ENCODE measurements at regions not wholly inside any gene's neighbourhood (a gene's known extent, or its start where the extent isn't known, plus 50 kb on each side); places are given as distances from the start of the nearest gene placed in this dataset.

DNA sequence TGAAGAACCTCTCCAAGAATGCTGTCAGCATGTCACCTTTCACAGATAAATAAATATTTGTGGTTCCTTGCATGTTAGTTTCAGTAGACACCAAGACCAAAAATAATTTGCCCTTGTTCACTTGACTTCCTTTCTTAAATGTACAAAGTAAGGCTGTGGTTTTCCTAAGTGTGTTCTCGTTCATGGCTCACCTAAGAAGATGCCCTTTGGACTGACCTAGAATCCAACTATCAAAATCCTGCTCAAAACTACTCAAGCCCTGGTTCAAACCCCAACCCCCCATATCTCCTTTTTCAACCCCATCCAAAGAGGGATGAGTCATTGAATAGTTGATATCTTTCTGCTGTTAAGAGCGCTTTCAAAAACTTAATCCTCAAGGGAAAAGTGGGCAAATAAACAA is 247.8 kb upstream of the ZNF507 start:
- no peak for DNase-seq (ENCODE audit: low read depth, low spot score)

DNA sequence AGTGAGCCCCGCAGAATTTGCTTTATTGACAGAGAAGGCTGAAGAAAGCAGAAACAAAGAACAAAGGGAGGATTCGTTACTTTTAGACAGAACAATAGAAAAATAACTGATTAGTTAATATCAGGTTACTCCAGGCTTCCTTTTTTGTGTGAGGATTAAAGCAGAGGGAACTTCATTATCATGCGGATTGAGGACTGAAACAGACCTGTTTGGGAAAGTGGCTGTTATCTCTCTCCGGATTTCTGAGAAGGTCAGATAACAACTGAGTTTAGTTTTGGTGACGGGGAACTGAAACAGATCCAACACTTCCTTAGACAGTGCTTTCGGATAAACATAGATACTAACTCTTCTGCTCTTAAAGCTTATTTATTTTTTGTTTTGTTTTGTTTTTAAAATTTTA is 246.4 kb upstream of the ZNF507 start:
- no peak for DNase-seq (ENCODE audit: low read depth, low spot score)

DNA sequence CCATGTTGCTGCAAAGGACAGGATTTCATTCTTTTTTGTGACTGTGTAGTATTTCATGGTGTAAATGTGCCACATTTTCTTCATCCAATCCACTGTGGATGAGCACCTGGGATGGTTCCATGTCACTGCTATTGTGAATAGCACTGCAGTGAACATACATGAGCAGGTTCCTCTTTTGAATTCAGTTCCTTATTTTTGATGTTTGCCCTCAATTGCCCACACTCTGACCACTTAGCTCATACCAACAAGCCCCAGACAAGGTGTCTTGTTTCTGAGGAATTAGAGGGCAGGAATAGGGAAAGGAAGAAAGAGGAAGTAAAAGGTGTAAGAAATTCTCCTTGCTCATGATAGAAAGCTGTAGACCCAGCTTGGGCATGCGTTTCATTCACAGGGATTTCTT is 244.2 kb upstream of the ZNF507 start:
- DNase-seq (ENCODE audit: low read depth, low spot score), result no peak

DNA sequence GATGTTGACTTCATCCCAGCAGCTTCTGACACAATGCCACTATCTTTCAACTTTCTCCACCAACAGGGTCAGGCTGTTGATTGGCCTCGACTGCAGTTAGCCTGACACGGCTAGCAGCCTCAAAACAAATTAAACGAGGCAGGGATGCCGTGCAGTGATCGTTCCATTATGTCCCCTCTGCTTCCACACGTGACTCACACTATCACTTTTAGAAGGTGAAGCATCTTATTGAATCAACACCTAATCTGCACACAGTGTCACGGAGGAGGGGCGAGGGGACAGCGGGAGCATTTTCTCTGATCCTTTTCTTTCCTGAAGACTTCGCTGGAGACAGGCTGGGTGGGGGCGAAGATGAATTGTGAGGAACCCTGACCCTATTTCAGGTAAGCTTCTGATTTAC is 241.9 kb upstream of the ZNF507 start:
- no peak for DNase-seq (ENCODE audit: low read depth, low spot score)

DNA sequence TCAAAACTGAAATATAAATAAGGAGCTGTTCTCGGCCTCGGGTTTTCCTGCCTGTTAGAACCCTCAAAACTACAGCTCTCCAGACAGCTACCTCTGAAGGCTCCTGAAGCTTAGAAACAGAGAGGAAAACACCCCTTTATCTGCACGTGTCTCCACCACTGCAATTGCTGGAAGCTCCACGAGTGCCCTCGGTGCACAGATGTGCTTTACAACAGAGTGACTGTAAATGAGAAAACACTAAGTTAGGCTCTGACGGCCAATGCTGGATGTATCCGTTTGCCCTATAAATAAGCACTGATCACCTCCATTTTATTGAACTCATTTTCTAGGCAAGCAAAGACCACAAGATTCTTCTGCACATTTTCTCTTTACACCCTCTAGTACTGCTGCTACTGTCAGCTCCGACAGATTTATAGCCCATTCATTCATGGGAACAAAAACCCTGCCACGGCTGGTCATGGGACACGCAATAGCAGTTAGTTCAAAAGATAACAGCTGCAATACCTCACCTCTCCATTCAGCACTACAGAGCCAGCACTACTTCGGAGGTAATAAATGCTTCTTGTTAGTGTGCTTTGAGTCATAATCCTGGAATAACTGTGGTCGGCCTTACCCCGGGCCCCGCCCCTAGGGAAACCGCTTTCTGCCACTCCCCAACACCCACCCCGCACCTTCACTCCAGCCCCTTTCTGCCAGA is 241.1 kb upstream of the ZNF507 start:
- no peak for DNase-seq (ENCODE audit: low read depth, low spot score)

DNA sequence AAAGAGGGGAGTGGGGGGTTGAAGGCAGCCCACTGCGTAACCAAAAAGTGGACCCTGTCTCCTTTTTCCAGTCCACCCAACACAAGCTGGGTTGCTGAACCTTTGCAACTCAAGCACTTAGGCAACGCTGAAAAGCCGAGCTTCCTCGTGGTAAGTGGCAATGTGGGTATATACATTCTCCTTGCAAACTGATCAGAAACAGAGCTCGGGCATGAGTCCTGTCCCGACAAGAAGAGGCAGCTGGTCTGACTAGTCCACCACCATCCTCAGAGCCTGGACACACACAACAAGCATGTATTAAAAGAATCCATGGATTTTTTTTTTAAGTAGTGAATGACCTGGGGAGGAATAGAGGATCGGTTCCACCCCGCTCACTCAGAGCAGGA is 240.6 kb upstream of the ZNF507 start:
- DNase-seq (ENCODE audit: low read depth, low spot score), result no peak

DNA sequence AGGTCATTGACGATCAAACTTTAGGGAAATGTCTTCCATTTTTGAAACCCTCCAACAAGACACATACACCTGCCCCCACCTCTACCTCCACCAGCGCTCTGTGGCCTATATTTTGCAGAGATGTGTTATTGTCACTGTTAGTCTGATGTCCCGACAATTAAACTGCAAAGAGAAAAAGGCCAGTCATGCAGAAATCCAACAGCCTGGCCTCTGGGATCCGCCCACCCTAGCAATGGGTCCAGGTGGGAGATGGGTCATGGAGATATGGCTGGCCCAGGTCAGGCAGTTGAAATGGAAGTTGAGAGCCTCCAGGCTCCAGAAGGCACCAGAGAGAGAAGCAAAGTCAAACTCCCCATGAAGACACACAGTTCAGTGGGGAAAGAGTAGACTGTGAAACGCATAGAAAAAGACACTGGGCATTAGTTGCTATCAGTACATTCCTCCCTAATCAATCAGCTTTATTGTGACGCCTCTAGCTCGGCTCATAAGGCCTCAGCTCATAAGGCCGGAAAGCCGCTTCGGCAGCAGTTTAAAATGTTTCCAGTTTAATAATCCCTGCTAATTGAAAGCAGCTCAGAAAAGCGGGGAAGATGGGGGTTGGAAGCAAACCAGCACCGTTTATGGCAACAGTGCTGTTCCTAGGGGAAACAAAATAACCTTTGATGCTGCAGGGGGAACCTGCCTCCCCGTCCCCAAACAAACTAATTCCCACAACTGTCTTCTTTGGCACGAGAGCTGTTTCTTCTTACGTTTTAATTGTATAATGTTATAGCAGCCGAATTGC is 239.7 kb upstream of the ZNF507 start:
- no peak for DNase-seq (ENCODE audit: low read depth, low spot score)

DNA sequence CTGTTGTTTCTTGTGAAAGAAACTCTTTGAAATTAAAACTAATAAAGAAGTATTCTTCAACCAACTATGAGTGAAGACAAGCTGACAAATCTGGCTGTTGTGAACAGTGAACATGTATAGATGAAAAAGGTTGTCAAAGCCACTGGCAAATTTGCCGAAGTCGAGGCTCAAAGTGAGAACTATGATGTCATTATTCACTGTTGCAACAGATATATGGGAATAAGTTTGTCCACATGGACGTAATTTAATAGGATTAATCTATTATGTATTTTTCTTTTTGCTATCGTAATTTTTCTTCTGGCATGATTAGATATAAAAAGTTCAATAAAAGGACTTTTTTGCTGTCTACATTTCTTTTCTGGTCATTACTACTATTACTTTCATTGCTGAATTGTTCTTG is 223.2 kb upstream of the ZNF507 start:
- DNase-seq (ENCODE audit: low read depth, low spot score), result no peak

DNA sequence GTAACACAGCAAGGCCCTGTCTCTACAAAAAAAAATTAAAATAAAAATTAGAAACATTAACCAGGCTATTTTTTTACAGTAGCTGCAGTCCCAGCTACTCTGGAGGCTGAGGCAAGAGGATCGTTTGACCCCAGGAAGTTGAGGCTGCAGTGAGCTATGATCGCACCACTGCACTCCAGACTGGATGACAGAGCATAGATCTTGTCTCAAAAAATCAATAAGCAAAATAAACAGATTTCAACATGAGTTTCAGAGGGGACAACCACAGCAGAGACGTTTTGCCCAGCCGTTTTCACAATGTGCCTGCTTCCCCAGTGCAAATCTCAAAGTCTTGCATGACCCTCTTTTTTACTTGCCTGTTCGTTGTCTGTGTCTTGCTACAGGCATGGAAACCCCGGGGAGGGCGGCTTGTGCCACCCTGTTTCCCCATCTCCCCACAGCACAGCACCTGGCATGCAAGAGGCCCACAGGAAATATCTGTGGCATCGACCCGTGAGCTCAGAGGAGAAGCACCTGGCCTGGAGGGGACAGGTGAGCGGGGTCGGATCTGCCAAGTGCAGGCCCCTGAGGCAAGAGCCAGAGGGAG is 222.0 kb upstream of the ZNF507 start:
- no peak for DNase-seq (ENCODE audit: low read depth, low spot score)

DNA sequence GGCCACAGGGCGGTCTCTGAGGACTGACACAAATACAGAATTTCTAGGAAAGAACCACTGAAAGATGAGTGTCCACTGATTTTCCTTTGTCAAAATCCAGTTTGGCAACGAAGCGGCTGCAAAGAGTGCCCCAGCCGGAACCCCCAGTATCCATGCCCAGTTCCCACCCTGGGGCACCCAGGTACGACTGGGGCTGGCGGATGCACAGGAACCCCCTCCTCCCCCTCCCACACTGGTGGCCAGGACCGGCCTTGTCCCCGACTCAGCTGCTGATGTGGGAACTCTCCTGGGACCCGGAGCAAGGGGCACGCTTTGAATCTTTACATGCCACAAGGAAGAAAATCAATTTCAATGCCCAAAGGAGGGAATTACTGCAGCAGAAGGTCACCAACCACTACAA is 220.8 kb upstream of the ZNF507 start:
- DNase-seq (ENCODE audit: low read depth, low spot score), result no peak

DNA sequence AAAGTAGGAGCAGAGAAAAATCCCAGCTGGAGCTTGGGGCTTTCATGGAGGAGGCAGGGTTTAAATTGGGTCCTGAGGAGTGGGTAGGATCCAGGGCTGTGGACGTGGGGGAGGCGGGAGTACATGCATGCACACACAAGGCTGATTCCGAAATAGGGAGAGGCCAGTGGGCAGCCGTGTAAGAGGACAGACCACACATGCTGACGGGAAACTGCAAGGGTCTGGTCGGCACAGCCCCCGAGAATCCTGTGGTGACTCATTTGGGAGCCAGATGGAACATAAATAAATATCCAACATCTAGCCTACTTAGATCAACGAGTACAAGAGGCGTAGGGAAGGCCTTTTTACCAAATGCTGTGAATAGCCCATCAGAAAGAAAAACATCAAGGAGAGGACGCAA is 216.3 kb upstream of the ZNF507 start:
- DNase-seq (ENCODE audit: low read depth, low spot score), result no peak

DNA sequence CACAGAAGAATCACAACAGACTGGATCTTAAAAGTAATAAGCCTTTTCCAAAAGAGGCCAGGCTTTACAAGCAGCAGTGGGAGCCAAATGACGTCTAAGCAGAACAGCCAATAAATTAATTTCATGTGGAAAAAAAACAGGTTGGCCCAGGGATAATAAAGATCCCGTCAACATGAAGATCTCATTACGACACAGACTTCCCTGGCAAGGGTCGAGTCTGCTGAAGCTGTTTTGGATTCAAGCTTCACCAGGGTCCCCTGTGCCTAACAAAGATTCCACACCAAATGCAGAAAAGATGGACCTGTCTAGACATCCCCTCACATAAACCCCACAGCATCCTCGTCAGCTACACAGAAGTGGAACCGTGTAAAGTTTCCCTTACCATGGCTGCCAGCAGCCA is 215.1 kb upstream of the ZNF507 start:
- DNase-seq (ENCODE audit: low read depth, low spot score), result no peak

DNA sequence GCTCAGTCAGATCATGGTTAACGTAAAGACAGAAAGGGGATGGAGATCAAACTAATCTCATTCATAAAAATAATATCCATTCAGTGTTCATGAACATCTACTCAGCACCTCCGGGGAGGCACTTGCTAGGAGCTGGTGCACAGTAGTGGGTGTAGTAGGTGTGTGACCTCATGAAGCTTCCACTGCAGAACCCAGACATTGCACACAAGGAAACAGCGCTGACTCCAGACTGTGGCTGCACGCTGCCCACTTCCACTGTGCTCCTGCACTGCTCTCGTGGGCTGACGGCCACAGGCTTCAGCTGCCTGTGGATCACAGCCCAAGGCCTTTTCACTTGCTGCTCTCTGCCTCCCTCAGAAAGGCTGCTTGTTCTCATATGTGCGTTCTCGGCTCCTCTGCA is 214.4 kb upstream of the ZNF507 start:
- DNase-seq (ENCODE audit: low read depth, low spot score), result no peak

DNA sequence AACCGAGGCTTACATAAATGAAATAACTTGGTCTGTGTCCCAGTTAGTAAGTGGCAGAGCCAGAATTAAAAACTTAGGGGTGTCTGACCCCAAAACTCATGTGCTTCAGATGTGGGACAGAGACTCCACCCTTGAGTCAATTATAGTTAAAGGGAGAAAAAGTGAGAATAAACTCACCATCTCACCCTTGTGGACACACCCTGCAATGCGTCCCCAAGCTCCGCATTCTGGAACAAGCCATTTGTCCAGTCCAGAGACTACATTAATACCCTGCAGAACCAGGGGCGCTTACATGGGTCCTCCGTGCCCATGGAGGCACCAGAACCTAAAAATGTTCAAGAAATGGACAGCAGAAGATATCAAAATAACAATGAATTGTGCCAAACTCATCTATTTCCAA is 207.0 kb upstream of the ZNF507 start:
- no peak for DNase-seq (ENCODE audit: low read depth, low spot score)

DNA sequence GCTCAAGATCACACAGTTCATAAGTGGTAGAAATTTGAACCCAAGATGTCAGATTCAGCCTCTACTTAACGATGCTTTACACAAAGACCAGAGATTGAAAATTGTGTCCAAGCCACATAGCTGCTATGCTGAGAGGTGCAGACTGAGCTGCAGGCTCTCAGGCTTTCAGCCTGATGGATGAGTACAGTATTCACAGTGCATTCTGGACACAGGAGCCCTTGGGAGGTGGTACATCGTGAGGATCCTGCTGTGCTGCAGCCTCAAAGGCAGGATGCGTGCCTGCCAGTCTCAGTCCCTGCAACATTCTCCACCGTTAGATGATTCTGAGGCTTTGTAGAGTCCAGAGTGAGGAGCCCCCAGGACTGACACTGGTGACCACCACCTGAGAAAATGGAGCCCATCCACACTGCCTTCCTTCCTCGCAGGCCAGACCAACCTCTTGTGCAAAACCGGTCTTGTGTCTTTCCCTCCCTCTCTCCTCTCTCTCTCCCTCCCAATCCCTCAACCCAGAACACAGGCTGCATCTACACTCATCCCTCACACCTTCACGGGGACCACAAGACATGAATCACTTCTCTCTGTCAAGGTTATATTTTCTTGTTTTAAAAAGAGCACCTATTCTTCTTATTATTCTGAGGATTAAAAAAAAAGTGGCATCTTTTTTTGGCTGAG is 203.4 kb upstream of the ZNF507 start:
- no peak for DNase-seq (ENCODE audit: low read depth, low spot score)

DNA sequence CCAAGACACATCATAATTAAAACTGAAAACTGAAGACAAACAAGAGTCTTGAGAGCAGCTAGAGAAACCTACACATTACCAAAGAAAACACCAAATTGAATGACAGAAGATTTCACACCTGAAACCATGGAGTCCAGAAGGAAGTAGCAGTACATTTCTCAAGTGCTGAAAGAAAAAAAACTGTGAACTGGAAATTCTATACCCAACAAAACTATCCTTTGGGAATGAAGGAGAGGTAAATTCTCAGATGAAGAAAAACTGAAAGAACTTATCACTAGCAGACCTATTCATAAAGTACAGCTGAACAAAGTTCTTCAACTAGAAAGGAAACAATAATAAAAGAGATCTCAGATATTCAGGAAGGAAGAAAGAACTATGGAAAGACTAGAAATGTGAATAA is 198.7 kb upstream of the ZNF507 start:
- no peak for DNase-seq (ENCODE audit: low read depth, low spot score)

DNA sequence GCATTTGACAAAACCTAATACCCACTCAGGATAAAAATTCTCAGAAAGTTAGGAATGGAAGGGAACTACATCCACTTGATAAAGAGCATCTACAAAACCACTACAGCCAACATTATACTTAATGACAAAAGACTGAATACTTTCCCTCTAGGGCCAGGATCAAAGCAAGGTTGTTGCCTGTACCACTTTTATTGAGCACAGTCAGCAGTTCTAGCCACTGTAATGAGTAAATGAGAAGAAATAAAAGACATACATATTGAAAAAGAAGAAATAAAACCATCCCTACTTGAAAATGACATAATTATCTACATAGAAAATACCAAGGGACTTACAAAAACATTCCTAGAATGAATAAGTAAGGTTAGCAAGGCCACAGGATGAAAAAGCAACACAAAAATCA is 194.8 kb upstream of the ZNF507 start:
- no peak for DNase-seq (ENCODE audit: low read depth, low spot score)

DNA sequence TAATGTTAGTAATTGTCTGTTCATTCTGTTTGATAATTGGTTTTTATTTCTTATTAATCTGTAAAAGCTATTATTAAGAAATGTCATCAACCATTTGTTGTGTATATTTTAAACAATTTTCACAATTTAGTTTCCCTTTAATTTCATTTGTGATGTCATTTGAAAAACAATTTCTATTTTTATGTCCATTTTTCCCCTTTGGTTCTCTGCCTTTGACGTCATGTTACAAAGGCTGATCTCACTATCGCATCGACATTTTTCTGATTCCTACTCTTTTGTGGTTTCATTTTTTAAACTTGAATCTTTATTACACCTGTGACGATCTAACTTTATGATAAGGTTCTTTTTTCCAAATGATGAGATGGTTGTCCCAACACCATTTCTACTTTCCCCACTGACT is 191.0 kb upstream of the ZNF507 start:
- no peak for DNase-seq (ENCODE audit: low read depth, low spot score)

DNA sequence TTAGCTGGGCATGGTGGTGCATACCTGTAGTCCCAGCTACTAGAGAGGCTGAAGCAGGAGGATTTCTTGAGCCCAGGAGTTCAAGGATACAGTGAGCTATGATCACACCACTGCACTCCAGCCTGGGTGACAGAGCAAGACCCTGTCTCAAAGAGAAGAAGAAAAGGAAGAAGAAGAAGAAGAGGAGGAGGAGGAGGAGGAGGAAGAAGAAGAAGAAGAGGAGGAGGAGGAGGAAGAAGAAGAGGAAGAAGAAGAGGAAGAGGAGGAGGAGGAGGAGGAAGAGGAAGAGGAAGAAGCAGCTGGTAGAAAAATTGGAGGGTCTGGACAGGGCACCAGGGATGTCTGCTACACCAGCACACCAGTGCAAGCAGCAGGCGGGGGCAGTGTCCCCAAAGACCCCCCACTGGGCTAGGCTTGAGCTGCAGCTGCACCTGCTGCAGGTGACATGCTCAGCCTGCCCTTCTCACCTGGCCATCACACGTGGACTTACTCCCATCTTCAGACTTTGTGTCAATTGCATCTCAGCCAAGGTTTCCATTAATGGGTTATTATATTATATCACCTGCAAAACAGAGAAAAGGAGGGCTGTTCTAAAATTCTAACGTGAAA is 180.9 kb upstream of the ZNF507 start:
- DNase-seq (ENCODE audit: low read depth, low spot score), result no peak

DNA sequence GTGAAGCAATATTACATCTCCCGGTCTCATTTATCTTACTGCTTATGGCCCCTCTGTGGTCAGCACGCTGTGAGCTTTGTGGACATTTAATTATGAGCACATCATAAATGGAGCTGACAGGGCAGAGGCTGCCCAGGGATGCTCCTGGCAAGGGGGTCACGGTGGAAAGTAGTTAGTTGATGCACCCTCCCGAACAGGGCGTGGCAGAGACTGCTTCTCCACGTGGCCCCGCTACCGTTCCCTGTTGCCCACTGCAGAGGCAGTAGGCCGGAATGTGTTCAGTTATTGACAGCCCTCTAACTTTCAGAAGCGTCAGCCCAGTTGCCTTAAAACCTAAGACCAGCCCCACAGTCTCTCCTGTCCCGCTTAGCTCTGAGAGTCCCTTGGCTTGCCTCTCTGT is 180.3 kb upstream of the ZNF507 start:
- no peak for DNase-seq (ENCODE audit: low read depth, low spot score)

DNA sequence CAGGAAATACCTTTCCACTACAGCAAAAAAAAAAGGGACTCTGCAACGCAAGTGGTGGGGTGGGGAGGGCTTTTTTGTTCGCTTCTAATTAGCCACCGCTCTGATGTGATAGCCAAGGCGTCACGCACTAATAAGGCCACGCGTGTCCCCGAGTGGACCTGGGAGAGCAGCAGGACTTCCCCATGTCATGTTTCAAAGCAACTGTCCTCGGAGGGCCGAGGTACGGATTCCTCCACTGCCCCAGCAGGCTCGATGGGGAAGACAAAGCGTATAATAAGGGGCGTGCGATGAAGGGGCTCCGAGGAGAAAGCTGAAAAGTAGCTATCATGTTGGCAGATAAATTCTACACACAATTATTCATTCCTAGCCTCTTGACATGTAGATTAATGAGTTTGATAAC is 179.7 kb upstream of the ZNF507 start:
- no peak for DNase-seq (ENCODE audit: low read depth, low spot score)

DNA sequence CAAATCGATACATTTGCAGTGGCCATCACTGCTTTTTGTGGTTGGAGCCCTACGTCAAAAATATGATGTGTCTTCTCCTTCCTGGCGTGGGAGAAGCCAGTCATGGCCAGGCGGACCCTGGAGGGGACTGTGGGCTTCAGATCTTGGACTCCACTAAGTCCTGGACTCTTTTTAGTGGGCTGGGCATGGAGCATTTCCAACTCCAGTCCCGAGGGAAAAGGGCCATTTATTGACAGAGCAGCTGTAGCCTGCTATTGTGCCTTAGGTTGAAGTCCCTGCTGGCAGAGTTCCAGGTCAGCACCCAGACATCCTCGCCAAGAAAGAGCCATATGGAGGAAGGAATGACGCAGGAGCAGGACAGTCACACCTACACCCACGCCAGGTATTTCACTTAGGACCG is 179.2 kb upstream of the ZNF507 start:
- no peak for DNase-seq (ENCODE audit: low read depth, low spot score)

Measured in activated naive CD8-positive, alpha-beta T cell treated with anti-CD3 and anti-CD28 coated beads, Interleukin-2, amount 50 U/mL, for 16 hours (primary cell).